HEK293 (cell line): ENCODE measurements at regions not wholly inside any gene's neighbourhood (a gene's known extent, or its start where the extent isn't known, plus 50 kb on each side); places are given as distances from the start of the nearest gene placed in this dataset.

Experiments
- CTCF ChIA-PET: fragments of 350-600 bp; formaldehyde crosslinking; extraction: SDS; loops from one replicate; lab custom pipeline; 2021; ENCODE audit warnings: antibody characterized with exemption; lab: Yijun Ruan, JAX
- POLR2A ChIA-PET: fragments of 300-600 bp; formaldehyde crosslinking; extraction: SDS; loops from one replicate; lab custom pipeline; 2020; ENCODE audit warnings: antibody characterized with exemption, inconsistent platforms; lab: Yijun Ruan, JAX
- H3K27ac ChIP-seq: fragments of 200-500 bp; sonication (Bioruptor generic); 2 replicates; pipeline ENCODE4 v1.5.1; 2014; ENCODE audit warnings: low read depth, low read length, control low read depth, inconsistent platforms; ENCODE audit errors: extremely low read depth
- H3K36me3 ChIP-seq, 2 experiments: fragments of 200-500 bp in 1 of 2; sonication (Bioruptor generic) in 1 of 2; 1 replicate in 1 of 2; 2 replicates in 1 of 2; pipeline ENCODE4 v1.5.1; 2014 to 2017; ENCODE audit warnings: inconsistent platforms in 2 of 2, low read length in 2 of 2; ENCODE audit not compliant: control insufficient read depth in 2 of 2, insufficient read depth in 1 of 2
- H3K4me1 ChIP-seq: fragments of 200-500 bp; sonication (Bioruptor generic); 2 replicates; pipeline ENCODE4 v1.5.1; 2014; ENCODE audit warnings: mild to moderate bottlenecking, low read length, inconsistent platforms; ENCODE audit not compliant: control insufficient read depth, insufficient read depth
- H3K4me3 ChIP-seq: 2 replicates; pipeline ENCODE4 v1.5.1; 2011; ENCODE audit warnings: low read depth, mild to moderate bottlenecking, control low read depth, low read length, moderate library complexity
- H3K9me3 ChIP-seq: fragments of 200-500 bp; sonication (Bioruptor generic); 2 replicates; pipeline ENCODE4 v1.5.1; 2014; ENCODE audit warnings: low read depth, low read length, inconsistent platforms; ENCODE audit not compliant: control insufficient read depth, insufficient read depth
- CTCF ChIP-seq: fragments of 450-650 bp; formaldehyde crosslinking; IDR thresholded peaks from 2 replicates; pipeline ENCODE4 v1.5.1; 2016; ENCODE audit warnings: missing biosample characterization, missing genetic modification characterization
- KLF10 ChIP-seq: fragments of 450-650 bp; IDR thresholded peaks from 2 replicates; pipeline ENCODE4 v1.5.1; 2018; ENCODE audit warnings: missing biosample characterization, mild to moderate bottlenecking, missing genetic modification characterization
- ZNF132 ChIP-seq: fragments of 450-650 bp; formaldehyde crosslinking; IDR thresholded peaks from 2 replicates; pipeline ENCODE4 v1.5.1; 2017; ENCODE audit warnings: missing biosample characterization, missing genetic modification characterization, borderline replicate concordance
- ZNF138 ChIP-seq: fragments of 450-650 bp; formaldehyde crosslinking; IDR thresholded peaks from 2 replicates; pipeline ENCODE4 v1.5.1; 2016; ENCODE audit warnings: missing biosample characterization, missing genetic modification characterization, borderline replicate concordance
- ZNF16 ChIP-seq: fragments of 450-650 bp; formaldehyde crosslinking; IDR thresholded peaks from 2 replicates; pipeline ENCODE4 v1.5.1; 2016; ENCODE audit warnings: low read depth, missing biosample characterization, missing genetic modification characterization
- ZNF221 ChIP-seq: fragments of 450-650 bp; formaldehyde crosslinking; IDR thresholded peaks from 2 replicates; pipeline ENCODE4 v1.5.1; 2017; ENCODE audit warnings: missing biosample characterization, missing genetic modification characterization, borderline replicate concordance
- ZNF266 ChIP-seq: fragments of 450-650 bp; formaldehyde crosslinking; IDR thresholded peaks from 2 replicates; pipeline ENCODE4 v1.5.1; 2016; ENCODE audit warnings: missing biosample characterization, missing genetic modification characterization, low read depth
- ZNF398 ChIP-seq: fragments of 450-650 bp; formaldehyde crosslinking; IDR thresholded peaks from 2 replicates; pipeline ENCODE4 v1.5.1; 2017; ENCODE audit warnings: missing biosample characterization, missing genetic modification characterization
- ZNF473 ChIP-seq: fragments of 450-650 bp; formaldehyde crosslinking; IDR thresholded peaks from 2 replicates; pipeline ENCODE4 v1.5.1; 2017; ENCODE audit warnings: missing biosample characterization, missing genetic modification characterization
- ZNF596 ChIP-seq: fragments of 450-650 bp; IDR thresholded peaks from 2 replicates; pipeline ENCODE4 v1.5.0; 2018; ENCODE audit warnings: missing biosample characterization, mild to moderate bottlenecking, missing genetic modification characterization, moderate library complexity
- ZNF600 ChIP-seq: fragments of 450-650 bp; formaldehyde crosslinking; IDR thresholded peaks from 2 replicates; pipeline ENCODE4 v1.5.1; 2016; ENCODE audit warnings: missing biosample characterization, missing genetic modification characterization
- ZNF654 ChIP-seq: fragments of 450-650 bp; formaldehyde crosslinking; IDR thresholded peaks from 2 replicates; pipeline ENCODE4 v1.5.1; 2016; ENCODE audit warnings: low read depth, missing biosample characterization, missing genetic modification characterization
- ZNF660 ChIP-seq: fragments of 450-650 bp; IDR thresholded peaks from 2 replicates; pipeline ENCODE4 v1.5.1; 2018; ENCODE audit warnings: missing biosample characterization, mild to moderate bottlenecking, missing genetic modification characterization
- ZNF791 ChIP-seq: fragments of 450-650 bp; formaldehyde crosslinking; IDR thresholded peaks from 2 replicates; pipeline ENCODE4 v1.5.1; 2016; ENCODE audit warnings: missing biosample characterization, missing genetic modification characterization
- TF ChIP-seq, protein P1 (sequence below): fragments of 450-650 bp; formaldehyde crosslinking; IDR thresholded peaks from 2 replicates; pipeline ENCODE4 v1.5.1; 2016; ENCODE audit warnings: missing biosample characterization, missing genetic modification characterization
- TF ChIP-seq, protein P2 (sequence below): fragments of 450-650 bp; formaldehyde crosslinking; IDR thresholded peaks from 2 replicates; pipeline ENCODE4 v1.5.1; 2016; ENCODE audit warnings: missing biosample characterization, missing genetic modification characterization
- TF ChIP-seq, protein P3 (sequence below): fragments of 450-650 bp; formaldehyde crosslinking; IDR thresholded peaks from 2 replicates; pipeline ENCODE4 v1.5.1; 2016; ENCODE audit warnings: missing biosample characterization, missing genetic modification characterization

DNA sequence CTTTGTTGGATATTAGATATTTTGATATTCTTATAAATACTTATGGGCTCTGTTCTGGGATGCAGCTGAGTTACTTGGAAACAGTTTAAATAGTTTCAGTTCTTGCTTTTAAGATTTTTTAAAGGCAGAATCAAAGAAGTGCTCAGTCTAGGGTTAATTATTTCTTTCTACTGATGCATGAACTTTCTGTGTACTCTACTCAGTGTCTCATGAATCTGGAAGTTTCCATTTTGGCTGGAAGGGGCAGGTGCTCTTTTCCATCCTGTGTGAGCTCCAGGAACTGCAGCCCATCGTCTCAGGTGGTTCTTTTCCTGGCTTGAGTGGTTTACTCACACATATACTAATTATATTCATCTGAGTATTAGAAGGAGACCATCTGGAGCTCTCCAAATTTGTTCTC lies 61.1 kb upstream of the CPHXL start:
- Histone ChIP-seq H3K9me3 (no peaks in the 10 kb centered on the region), H3K4me3 (no peak overlapping the region), H3K36me3 (no peaks in the 10 kb centered on the region), H3K27ac (no peak overlapping the region), H3K4me1 (no peaks in the 10 kb centered on the region)
- POLR2A ChIA-PET = no interaction called here
- CTCF ChIA-PET = interaction anchor here (0.5 to 2.2 kb wide), 11 partner anchors 12 to 1387 kb away, joined by 3 to 14 read pairs (median 4); no protein-coding TSS in a partner anchor
- no peak for TF ChIP-seq ZNF16 (tag by site-specific recombination)
- TF ChIP-seq, protein P1, sequence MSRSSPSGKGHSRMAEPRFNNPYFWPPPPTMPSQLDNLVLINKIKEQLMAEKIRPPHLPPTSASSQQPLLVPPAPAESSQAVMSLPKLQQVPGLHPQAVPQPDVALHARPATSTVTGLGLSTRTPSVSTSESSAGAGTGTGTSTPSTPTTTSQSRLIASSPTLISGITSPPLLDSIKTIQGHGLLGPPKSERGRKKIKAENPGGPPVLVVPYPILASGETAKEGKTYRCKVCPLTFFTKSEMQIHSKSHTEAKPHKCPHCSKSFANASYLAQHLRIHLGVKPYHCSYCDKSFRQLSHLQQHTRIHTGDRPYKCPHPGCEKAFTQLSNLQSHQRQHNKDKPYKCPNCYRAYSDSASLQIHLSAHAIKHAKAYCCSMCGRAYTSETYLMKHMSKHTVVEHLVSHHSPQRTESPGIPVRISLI (tag by site-specific recombination) = no peak
- TF ChIP-seq ZNF398 (tag by site-specific recombination) = no peak
- no peak for TF ChIP-seq ZNF132 (tag by site-specific recombination)
- no peak for TF ChIP-seq ZNF791
- TF ChIP-seq ZNF138 (tag by site-specific recombination) = no peak
- TF ChIP-seq ZNF266 (tag by site-specific recombination) = no peak
- TF ChIP-seq ZNF596 = no peak
- TF ChIP-seq, protein P2, sequence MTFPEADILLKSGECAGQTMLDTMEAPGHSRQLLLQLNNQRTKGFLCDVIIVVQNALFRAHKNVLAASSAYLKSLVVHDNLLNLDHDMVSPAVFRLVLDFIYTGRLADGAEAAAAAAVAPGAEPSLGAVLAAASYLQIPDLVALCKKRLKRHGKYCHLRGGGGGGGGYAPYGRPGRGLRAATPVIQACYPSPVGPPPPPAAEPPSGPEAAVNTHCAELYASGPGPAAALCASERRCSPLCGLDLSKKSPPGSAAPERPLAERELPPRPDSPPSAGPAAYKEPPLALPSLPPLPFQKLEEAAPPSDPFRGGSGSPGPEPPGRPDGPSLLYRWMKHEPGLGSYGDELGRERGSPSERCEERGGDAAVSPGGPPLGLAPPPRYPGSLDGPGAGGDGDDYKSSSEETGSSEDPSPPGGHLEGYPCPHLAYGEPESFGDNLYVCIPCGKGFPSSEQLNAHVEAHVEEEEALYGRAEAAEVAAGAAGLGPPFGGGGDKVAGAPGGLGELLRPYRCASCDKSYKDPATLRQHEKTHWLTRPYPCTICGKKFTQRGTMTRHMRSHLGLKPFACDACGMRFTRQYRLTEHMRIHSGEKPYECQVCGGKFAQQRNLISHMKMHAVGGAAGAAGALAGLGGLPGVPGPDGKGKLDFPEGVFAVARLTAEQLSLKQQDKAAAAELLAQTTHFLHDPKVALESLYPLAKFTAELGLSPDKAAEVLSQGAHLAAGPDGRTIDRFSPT (tag by site-specific recombination) = no peak
- no peak for TF ChIP-seq ZNF473 (tag by site-specific recombination)
- no peak for TF ChIP-seq KLF10 (tag by site-specific recombination)

GRCh38 chr16:75789237-75789636 lies 62.9 kb upstream of the CPHXL start:
- H3K4me1 ChIP-seq = no peaks in the 10 kb centered on the region
- CTCF ChIA-PET = interaction anchor here (0.9 to 1.5 kb wide), 2 partner anchors 168 to 1381 kb away, joined by 3 to 4 read pairs; no protein-coding TSS in a partner anchor
- no peaks in the 10 kb centered on the region for H3K9me3 ChIP-seq
- no peak overlapping the region for H3K27ac ChIP-seq
- no peak overlapping the region for H3K4me3 ChIP-seq
- no peaks in the 10 kb centered on the region for H3K36me3 ChIP-seq
- POLR2A ChIA-PET = no interaction called here
- peak; percentile 77 for TF ChIP-seq ZNF654 (tag by site-specific recombination)
- no peak for TF ChIP-seq ZNF221 (tag by site-specific recombination)
- TF ChIP-seq, protein P3, sequence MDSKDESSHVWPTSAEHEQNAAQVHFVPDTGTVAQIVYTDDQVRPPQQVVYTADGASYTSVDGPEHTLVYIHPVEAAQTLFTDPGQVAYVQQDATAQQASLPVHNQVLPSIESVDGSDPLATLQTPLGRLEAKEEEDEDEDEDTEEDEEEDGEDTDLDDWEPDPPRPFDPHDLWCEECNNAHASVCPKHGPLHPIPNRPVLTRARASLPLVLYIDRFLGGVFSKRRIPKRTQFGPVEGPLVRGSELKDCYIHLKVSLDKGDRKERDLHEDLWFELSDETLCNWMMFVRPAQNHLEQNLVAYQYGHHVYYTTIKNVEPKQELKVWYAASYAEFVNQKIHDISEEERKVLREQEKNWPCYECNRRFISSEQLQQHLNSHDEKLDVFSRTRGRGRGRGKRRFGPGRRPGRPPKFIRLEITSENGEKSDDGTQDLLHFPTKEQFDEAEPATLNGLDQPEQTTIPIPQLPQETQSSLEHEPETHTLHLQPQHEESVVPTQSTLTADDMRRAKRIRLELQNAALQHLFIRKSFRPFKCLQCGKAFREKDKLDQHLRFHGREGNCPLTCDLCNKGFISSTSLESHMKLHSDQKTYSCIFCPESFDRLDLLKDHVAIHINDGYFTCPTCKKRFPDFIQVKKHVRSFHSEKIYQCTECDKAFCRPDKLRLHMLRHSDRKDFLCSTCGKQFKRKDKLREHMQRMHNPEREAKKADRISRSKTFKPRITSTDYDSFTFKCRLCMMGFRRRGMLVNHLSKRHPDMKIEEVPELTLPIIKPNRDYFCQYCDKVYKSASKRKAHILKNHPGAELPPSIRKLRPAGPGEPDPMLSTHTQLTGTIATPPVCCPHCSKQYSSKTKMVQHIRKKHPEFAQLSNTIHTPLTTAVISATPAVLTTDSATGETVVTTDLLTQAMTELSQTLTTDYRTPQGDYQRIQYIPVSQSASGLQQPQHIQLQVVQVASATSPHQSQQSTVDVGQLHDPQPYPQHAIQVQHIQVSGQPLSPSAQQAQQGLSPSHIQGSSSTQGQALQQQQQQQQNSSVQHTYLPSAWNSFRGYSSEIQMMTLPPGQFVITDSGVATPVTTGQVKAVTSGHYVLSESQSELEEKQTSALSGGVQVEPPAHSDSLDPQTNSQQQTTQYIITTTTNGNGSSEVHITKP (tag by site-specific recombination) = peak; percentile 72
- TF ChIP-seq CTCF (tag by site-specific recombination) = 0 out of 2 replicates have a peak, but pooled peaks have one; percentile 46
- TF ChIP-seq ZNF660 (tag by site-specific recombination) = 0 out of 2 replicates have a peak, but pooled peaks have one; percentile 44
- TF ChIP-seq ZNF600 (tag by site-specific recombination) = no peak
